ENCODE measurements at regions not wholly inside any gene's neighbourhood (a gene's known extent, or its start where the extent isn't known, plus 50 kb on each side); places are given as distances from the start of the nearest gene placed in this dataset.

DNA sequence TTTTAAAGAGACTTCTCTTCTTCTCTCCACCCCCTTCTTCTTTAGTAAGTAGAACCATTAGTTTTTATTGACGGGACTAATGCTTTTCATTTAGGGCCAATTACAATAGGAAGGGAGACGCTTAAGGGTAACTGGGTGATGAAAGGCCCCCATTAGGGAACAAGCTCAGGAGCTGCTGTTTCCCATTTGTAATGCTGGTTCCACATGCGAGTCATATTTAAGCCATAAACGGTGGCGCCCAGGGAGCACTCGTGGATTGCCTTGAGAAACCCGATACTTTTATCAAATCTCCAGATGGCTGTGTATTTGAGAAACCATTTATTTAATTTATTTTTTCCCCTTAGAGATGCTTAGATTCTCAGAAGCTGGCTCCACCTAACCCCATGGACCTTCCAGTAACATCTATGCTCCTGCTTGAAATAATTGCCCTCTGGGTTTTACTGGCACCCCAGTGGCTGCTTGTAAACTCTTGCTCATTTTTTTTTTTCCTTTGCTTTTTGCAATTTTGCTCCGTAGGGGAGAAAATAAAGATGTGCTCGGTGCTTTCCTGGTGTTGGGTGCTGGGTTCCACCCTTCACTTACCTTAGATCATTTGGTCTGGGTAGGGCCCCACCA lies 124.2 kb upstream of the MSX1 start:
- DNase-seq = peak; percentile 46

DNA sequence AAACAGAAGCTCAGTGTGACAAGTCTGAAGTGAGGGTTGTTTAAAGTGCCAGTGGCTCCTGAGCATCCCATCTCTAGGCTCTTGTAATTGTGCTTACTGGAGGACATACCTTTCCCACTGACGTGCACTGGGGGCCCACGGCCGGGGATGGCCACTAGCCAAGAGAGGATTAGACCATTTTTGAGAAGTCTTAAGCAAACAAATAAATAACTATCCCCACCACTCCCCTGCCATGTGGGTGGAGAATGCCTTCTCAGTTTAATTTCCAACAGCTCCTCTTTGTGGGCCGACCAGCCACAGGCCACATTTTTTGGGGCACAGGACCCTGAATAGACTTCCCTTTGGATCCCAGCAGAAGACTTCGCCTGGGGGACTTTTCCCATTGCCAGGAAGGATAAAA lies 125.0 kb upstream of the MSX1 start:
- DNase-seq = no peak

GRCh38 chr4:4733663-4734062 lies 125.8 kb upstream of the MSX1 start:
- no peak for DNase-seq

GRCh38 chr4:4730249-4730648 lies 129.2 kb upstream of the MSX1 start:
- DNase-seq = no peak

GRCh38 chr4:4729206-4729605 lies 130.3 kb upstream of the MSX1 start:
- no peak for DNase-seq

GRCh38 chr4:4727536-4727935 lies 131.9 kb upstream of the MSX1 start:
- DNase-seq = no peak

DNA sequence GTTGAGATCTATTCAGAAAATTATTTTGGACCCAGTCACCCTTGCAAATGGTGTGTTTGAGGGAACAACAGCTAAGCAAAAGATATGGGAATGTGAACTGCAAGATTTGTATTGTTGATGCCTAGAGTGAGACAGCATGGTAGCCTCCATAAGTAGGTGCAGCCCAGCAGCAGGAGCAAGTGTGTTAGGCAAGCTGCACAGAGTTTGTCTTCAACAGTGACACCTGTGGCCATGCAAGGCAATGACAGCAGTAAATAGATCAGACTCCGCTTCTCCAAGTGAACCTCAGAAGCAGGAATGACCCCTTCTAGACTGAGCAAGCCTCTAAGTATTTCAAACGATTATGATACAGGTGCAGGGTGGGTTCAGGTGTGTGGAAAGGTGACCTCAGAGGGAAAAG lies 133.4 kb upstream of the MSX1 start:
- DNase-seq = no peak

GRCh38 chr4:4724321-4724720 lies 135.1 kb upstream of the MSX1 start:
- no peak for DNase-seq

DNA sequence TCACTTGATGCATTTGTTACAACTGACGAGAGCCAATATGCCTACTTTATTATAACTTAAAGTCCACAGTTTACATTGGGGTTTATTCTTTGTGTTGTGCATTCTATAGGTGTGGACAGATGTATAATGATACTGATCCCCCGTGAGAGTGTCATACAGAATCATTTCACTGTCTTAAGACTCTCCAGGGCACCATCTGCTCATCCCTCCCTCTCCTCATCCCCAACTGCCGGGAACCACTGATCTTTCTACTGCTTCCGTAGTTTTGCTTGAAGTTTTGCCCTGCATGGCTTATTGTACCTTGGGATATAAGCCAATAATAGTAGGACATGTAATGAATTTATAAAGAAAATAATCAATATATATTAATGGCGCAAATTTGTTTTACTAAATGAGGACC lies 137.8 kb upstream of the MSX1 start:
- no peak for DNase-seq

- peak; percentile 80 for DNase-seq
Measured at GRCh38 chr4:4720646-4721045, 138.8 kb upstream of the MSX1 start.

GRCh38 chr4:4719436-4719835 lies 140.0 kb upstream of the MSX1 start:
- DNase-seq = no peak

- DNase-seq = no peak
Measured at GRCh38 chr4:4717692-4718091, 141.8 kb upstream of the MSX1 start.

DNA sequence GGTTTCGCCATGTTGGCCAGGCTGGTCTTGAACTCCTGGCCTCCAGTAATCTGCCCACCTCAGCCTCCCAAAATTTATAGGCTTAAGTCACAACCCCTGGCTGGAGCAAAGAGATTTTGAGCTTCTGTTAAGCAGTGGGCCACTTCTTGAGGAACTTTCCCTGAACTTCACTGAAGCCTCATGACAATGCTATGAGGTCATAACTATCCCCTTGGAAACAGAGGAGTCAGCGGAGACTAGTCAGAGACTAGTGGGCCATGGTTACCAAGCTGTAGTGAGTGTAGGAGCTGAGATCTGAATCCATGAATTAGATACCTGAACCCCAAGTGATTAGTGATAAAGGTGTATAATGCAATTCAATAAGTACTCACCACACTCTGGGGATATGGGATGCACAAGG lies 145.1 kb upstream of the MSX1 start:
- no peak for DNase-seq

DNA sequence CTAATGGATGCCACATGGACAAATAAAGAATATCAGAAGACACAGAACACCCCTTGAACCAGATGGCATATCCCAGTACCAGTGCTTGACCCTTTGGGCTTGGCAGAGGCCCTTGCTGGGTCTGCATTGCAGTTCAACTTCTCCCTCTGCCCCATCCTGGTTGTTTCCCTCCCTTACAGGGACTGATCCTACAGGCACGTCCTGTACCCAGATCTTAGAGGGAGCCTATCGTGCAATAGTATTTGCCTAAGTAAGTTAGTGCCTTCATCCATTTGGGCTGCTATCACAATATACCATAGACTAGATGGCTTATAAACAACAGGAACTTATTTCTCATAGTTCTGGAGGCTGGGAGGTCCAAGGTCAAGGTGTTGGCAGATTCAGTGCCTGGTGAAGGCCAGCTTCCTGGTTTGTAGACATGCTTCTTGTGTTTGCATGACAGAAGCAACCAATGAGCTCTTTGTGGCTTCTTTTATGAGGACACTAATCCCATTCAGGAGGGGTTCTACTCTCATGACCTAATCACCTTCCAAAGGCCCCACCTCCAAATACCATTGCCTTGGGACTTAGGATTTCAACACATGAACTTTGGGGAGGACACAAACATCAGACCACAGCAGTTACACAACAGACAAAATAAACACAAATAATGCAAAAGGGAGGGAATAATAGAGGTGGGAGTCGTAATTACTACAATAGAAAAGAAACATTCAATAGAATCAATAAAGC lies 146.5 kb upstream of the MSX1 start:
- DNase-seq = no peak

DNA sequence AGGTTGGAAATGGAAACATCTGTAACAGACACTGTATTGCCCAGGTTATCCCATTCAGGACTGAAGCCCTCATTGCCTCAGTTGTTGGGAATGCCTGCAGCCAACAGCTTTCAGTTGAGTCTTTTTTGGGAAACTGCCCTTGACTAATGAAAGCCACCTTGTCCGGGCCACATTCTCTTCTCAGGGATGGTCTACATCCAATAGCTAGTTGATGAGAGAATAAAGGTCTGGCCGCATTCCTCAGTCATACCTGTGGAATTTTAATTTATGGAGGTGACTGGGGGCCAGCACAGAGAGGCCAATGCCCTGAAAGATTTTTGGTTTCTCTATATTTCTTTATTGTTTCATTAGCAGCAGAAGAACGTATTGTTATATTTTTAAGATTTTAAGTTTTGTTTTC lies 147.6 kb upstream of the MSX1 start:
- no peak for DNase-seq

DNA sequence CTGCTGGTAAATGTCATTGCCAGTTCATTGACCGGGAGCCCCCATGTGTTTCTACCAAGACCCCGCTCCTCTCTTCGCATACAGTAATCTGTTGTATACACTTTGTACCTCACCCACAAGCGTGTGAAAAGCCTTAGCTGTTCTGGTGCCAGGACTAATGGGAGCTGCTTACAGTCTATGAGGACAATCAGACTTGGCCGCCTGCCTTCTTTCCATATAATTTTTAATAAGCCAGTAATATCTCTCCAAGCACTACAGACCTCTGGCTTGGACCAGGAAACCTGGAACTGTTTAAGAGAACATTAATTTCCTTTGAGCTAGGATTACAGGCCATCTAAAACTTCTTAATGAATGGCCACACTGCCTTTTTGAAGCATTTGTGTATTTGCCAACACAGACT lies 149.7 kb upstream of the MSX1 start:
- DNase-seq = no peak

- no peak for DNase-seq
Measured at GRCh38 chr4:4704267-4704666, 155.2 kb upstream of the MSX1 start.

- no peak for DNase-seq
Measured at GRCh38 chr4:4697584-4697983, 155.7 kb upstream of the STX18 start.

DNA sequence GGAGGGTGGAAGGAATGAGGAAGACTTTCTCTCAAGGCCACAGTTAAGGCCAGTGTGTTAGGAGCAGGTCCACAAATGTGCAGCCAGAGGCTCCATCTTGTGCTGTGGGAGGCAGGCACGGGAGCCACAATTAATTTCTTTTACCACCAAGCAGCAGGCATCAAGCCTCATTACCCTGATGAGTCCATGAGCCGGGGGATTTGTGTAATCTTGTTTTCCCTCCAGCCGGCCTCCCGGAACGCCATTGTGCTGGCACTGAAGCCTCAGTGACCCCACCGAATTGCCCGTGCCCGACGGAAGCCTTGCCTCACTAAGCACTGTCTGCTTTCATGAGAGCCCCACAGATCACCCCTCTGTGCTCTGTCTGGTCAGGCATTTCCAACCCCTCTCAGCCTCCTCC lies 154.7 kb upstream of the STX18 start:
- no peak for DNase-seq

- DNase-seq = no peak
Measured at GRCh38 chr4:4695497-4695896, 153.6 kb upstream of the STX18 start.

GRCh38 chr4:4694827-4695226 lies 153.0 kb upstream of the STX18 start:
- DNase-seq = no peak

DNA sequence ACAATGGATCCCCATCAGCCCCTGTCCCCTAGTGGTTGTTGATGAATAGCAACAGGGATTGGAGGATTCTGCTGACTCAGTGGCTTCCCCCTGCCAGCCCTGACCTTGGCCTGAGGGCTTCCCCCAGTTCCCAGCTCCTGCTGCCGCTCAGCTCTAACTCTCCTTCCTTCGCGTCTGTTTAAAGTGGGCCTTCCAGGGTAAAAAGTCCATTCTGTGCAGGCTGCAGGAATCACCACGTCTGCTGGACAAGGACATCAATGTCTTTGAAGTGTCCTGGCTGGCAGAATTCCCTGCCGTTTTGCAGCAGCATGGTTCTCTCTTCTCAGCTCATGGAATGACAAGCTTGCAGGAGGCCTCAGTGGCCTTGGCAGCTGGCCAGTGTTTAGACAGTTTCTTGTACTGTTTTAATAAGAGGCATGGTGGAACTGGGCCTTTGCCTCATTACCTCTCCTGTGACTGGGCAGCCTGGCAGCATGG lies 152.5 kb upstream of the STX18 start:
- no peak for DNase-seq

GRCh38 chr4:4693755-4694295 lies 152.0 kb upstream of the STX18 start:
- no peak for DNase-seq

DNA sequence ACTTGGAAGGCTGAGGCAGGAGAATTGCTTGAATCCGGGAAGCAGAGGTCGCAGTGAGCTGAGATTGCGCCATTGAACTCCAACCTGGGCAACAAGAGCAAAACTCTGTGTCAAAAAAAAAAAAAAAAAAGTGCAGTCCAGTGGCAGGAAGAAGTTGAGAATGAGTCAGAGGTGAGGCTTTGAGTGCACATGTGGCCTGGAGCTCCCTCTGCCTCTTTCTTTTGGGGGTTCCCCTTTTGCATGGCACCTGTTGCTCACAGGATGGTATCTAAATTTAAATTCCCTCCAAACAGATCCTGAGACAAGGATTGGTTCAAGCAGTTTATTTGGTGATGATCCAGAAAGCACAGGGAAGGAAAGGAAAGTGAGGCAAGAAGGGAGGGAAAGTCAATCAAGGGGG lies 151.4 kb upstream of the STX18 start:
- no peak for DNase-seq

- no peak for DNase-seq
Measured at GRCh38 chr4:4690854-4691253, 149.0 kb upstream of the STX18 start.

All from NCI-H2171 (cell line).